MM.1S (cell line): ENCODE measurements at regions not wholly inside any gene's neighbourhood (a gene's known extent, or its start where the extent isn't known, plus 50 kb on each side); places are given as distances from the start of the nearest gene placed in this dataset.

ENCODE experiments used
- DNase-seq: peaks from one replicate; pipeline ENCODE4 v3.0.0-alpha.2; 2015
- H2AFZ ChIP-seq: fragments of 300-600 bp; sonication (generic); 2 replicates; pipeline ENCODE4 v1.6.0; 2016; ENCODE audit warnings: antibody characterized with exemption, low read length
- H3F3A ChIP-seq: fragments of 300-600 bp; sonication (generic); 2 replicates; pipeline ENCODE4 v1.6.1; 2016; ENCODE audit warnings: mild to moderate bottlenecking, antibody characterized with exemption, low read length, moderate library complexity, mixed read lengths; ENCODE audit not compliant: insufficient read depth
- H3K27ac ChIP-seq: fragments of 300-600 bp; sonication (generic); 2 replicates; pipeline ENCODE4 v1.5.1; 2016; ENCODE audit warnings: mild to moderate bottlenecking, low read length
- H3K27me3 ChIP-seq: fragments of 300-600 bp; sonication (generic); replicated peaks from 2 replicates; pipeline ENCODE4 v1.6.0; 2016; ENCODE audit warnings: low read length; ENCODE audit not compliant: insufficient read depth
- H3K36me3 ChIP-seq: fragments of 300-600 bp; sonication (generic); replicated peaks from 2 replicates; pipeline ENCODE4 v1.6.1; 2016; ENCODE audit warnings: mild to moderate bottlenecking, low read length, mixed read lengths; ENCODE audit not compliant: insufficient read depth
- H3K4me1 ChIP-seq: fragments of 300-600 bp; sonication (generic); 2 replicates; pipeline ENCODE4 v1.6.1; 2016; ENCODE audit warnings: low read length, mixed read lengths
- H3K4me2 ChIP-seq: fragments of 300-600 bp; sonication (generic); 2 replicates; pipeline ENCODE4 v1.6.0; 2016; ENCODE audit warnings: low read depth, low read length
- H3K4me3 ChIP-seq: fragments of 300-600 bp; sonication (generic); 2 replicates; pipeline ENCODE4 v1.5.1; 2016; ENCODE audit warnings: low read length, mixed read lengths
- H3K79me2 ChIP-seq: fragments of 300-600 bp; sonication (generic); 2 replicates; pipeline ENCODE4 v1.6.1; 2016; ENCODE audit warnings: mixed run types, low read length, mixed read lengths
- H3K9ac ChIP-seq: fragments of 300-600 bp; sonication (generic); 2 replicates; pipeline ENCODE4 v1.6.1; 2016; ENCODE audit warnings: low read length, mixed read lengths
- H3K9me2 ChIP-seq: fragments of 300-600 bp; sonication (generic); replicated peaks from 2 replicates; pipeline ENCODE4 v1.6.1; 2016; ENCODE audit warnings: mild to moderate bottlenecking, low read length, mixed read lengths; ENCODE audit not compliant: insufficient read depth
- H3K9me3 ChIP-seq: fragments of 300-600 bp; sonication (generic); replicated peaks from 2 replicates; pipeline ENCODE4 v1.6.1; 2016; ENCODE audit warnings: mild to moderate bottlenecking, low read length, mixed read lengths; ENCODE audit not compliant: insufficient read depth
- H4K20me1 ChIP-seq: fragments of 300-600 bp; sonication (generic); 2 replicates; pipeline ENCODE4 v1.6.1; 2016; ENCODE audit warnings: mild to moderate bottlenecking, low read length, moderate library complexity, mixed read lengths; ENCODE audit not compliant: insufficient read depth
- EZH2 ChIP-seq: fragments of 300-600 bp; sonication (generic); optimal IDR thresholded peaks from 2 replicates; pipeline ENCODE3; 2017; ENCODE audit warnings: low read depth, mild to moderate bottlenecking, antibody characterized with exemption, low read length, mixed read lengths
- EZH2phosphoT487 ChIP-seq: fragments of 300-600 bp; sonication (generic); IDR thresholded peaks from 2 replicates; pipeline ENCODE4 v1.6.1; 2018; ENCODE audit warnings: antibody characterized with exemption, low read length
- TF ChIP-seq, protein P1 (sequence below): fragments of 300-600 bp; sonication (generic); IDR thresholded peaks from 2 replicates; pipeline ENCODE4 v1.5.1; 2016; ENCODE audit warnings: antibody characterized with exemption, low read length, mixed read lengths

- Histone ChIP-seq H3K4me1 (no peaks in the 10 kb centered on the region), H3K27ac (no peak overlapping the region), H3K4me2 (no peak overlapping the region)
These were observed 156.3 kb downstream of the CYSLTR2 start for GRCh38 chr13:48810013-48810412.

GRCh38 chr13:48813518-48813917 is 159.8 kb downstream of the CYSLTR2 start:
- Histone ChIP-seq H3K9me3 (no peaks in the 10 kb centered on the region), H3K9me2 (no peaks in the 10 kb centered on the region), H2AFZ (no peak overlapping the region), H4K20me1 (no peaks in the 10 kb centered on the region), H3K9ac (no peak overlapping the region), H3K27me3 (no peaks in the 10 kb centered on the region), H3K4me1 (0 out of 2 replicates have a peak, but pooled peaks cover 3% of the 10 kb centered on the region), H3K79me2 (no peaks in the 10 kb centered on the region), H3K4me2 (no peak overlapping the region), H3K4me3 (no peak overlapping the region), H3F3A (no peaks in the 10 kb centered on the region), H3K27ac (no peak overlapping the region), H3K36me3 (no peaks in the 10 kb centered on the region)
- TF ChIP-seq EZH2 = no peak
- no peak for DNase-seq

More at GRCh38 chr13:48810013-48810412, 156.3 kb downstream of the CYSLTR2 start:
- H3K9ac ChIP-seq = no peak overlapping the region
- H3K9me3 ChIP-seq = no peaks in the 10 kb centered on the region
- no peaks in the 10 kb centered on the region for H3K27me3 ChIP-seq
- H3K79me2 ChIP-seq = no peaks in the 10 kb centered on the region
- no peak for TF ChIP-seq EZH2
- TF ChIP-seq, protein P1, sequence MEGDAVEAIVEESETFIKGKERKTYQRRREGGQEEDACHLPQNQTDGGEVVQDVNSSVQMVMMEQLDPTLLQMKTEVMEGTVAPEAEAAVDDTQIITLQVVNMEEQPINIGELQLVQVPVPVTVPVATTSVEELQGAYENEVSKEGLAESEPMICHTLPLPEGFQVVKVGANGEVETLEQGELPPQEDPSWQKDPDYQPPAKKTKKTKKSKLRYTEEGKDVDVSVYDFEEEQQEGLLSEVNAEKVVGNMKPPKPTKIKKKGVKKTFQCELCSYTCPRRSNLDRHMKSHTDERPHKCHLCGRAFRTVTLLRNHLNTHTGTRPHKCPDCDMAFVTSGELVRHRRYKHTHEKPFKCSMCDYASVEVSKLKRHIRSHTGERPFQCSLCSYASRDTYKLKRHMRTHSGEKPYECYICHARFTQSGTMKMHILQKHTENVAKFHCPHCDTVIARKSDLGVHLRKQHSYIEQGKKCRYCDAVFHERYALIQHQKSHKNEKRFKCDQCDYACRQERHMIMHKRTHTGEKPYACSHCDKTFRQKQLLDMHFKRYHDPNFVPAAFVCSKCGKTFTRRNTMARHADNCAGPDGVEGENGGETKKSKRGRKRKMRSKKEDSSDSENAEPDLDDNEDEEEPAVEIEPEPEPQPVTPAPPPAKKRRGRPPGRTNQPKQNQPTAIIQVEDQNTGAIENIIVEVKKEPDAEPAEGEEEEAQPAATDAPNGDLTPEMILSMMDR = no peak
- no peak for TF ChIP-seq EZH2phosphoT487
- H3K9me2 ChIP-seq = no peaks in the 10 kb centered on the region
- no peak for DNase-seq
- no peaks in the 10 kb centered on the region for H3F3A ChIP-seq
- no peaks in the 10 kb centered on the region for H4K20me1 ChIP-seq
- H3K36me3 ChIP-seq = no peaks in the 10 kb centered on the region
- no peak overlapping the region for H2AFZ ChIP-seq
- no peak overlapping the region for H3K4me3 ChIP-seq

GRCh38 chr13:48816700-48817099 is 159.0 kb upstream of the FNDC3A start:
- H3K36me3 ChIP-seq = no peaks in the 10 kb centered on the region
- TF ChIP-seq, protein P1 = no peak
- TF ChIP-seq EZH2 (no peak), EZH2phosphoT487 (no peak)
- no peak overlapping the region for H3K27ac ChIP-seq
- H2AFZ ChIP-seq = no peak overlapping the region
- peak overlapping the region; percentile 44; the same call in 1 of the 2 replicates for H3K4me2 ChIP-seq
- H3K4me3 ChIP-seq = no peak overlapping the region
- H3K9me3 ChIP-seq = no peaks in the 10 kb centered on the region
- no peaks in the 10 kb centered on the region for H3K9me2 ChIP-seq
- no peaks in the 10 kb centered on the region for H4K20me1 ChIP-seq
- H3K27me3 ChIP-seq = no peaks in the 10 kb centered on the region
- H3K4me1 ChIP-seq = 0 out of 2 replicates have a peak, but pooled peaks cover 3% of the 10 kb centered on the region
- H3F3A ChIP-seq = no peaks in the 10 kb centered on the region
- no peaks in the 10 kb centered on the region for H3K79me2 ChIP-seq
- H3K9ac ChIP-seq = no peak overlapping the region
- DNase-seq = no peak

DNA sequence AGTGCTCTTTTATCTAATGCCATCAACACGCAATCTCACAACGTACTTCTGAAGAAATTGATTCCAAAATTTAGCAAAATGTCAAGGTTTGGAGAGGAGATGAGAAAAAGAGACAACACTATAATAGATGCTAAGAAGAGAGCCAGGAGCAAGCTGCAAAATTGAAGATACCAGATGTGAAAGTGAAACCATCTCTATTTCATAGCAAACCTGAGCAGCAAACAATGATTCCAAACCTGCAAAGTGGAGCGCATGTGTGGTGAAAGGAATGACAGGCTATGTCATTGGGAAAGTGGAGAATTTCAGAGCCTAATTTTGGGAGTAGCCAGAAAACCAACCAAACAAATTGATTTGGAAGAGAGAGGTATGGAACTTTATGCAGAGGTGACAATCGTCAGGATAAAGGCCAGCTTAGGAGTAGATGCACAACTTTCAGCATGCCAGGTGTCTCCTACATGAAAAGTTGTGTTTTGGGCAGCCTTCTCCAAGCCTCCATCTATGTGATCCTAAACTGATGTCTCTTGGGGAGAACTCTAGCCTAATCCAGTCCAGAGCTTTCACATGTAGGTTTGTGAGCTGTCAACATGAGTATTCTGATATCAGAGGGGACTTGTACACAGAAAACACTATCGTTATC is 158.4 kb upstream of the FNDC3A start:
- H2AFZ ChIP-seq = no peak overlapping the region
- no peak overlapping the region for H3K27ac ChIP-seq

More for the DNA sequence above, 158.4 kb upstream of the FNDC3A start:
- H3K36me3 ChIP-seq = no peaks in the 10 kb centered on the region
- 0 out of 2 replicates have a peak, but pooled peaks cover 3% of the 10 kb centered on the region for H3K4me1 ChIP-seq
- H3K27me3 ChIP-seq = no peaks in the 10 kb centered on the region
- TF ChIP-seq EZH2phosphoT487 (no peak), EZH2 (no peak)
- TF ChIP-seq, protein P1 = no peak
- no peaks in the 10 kb centered on the region for H3F3A ChIP-seq
- H3K4me2 ChIP-seq = peak overlapping the region; percentile 44
- H3K9me2 ChIP-seq = no peaks in the 10 kb centered on the region
- no peaks in the 10 kb centered on the region for H3K9me3 ChIP-seq
- H3K79me2 ChIP-seq = no peaks in the 10 kb centered on the region
- H4K20me1 ChIP-seq = no peaks in the 10 kb centered on the region
- peak; percentile 36 for DNase-seq
- no peak overlapping the region; the same call in 1 of the 2 replicates for H3K4me3 ChIP-seq
- no peak overlapping the region for H3K9ac ChIP-seq
